ENCODE measurements at regions not wholly inside any gene's neighbourhood (a gene's known extent, or its start where the extent isn't known, plus 50 kb on each side); places are given as distances from the start of the nearest gene placed in this dataset.

GRCh38 chr5:82806513-82806912 is 270.7 kb downstream of the TMEM167A start:
- no peak for DNase-seq (ENCODE audit: low spot score)

DNA sequence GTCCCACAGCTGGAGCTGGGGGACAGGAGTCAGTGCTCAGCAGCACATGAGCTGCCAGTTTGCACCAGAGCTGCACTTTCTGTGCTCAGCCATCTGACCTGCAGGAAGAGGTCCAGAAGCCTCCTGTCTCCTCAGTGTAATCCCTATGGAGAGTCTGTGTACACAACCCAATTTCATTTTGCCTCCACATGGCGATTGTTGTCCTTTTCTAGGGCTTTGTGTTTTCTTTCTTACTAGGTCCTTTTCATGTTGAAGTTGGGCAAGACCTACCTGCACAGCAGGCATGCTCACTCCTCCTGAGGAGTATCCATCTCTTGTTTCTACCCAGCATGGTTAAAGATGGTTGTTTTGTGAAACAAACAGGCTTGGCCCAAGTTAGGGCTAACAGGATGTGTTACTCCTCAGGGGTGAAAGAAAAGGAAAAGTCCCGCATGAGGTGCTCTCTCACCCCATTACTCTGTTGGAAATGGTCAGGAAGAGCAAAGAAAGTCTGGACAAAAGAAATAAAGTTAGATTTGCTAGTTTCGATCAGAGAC is 273.0 kb downstream of the TMEM167A start:
- no peak for DNase-seq (ENCODE audit: low spot score)

- DNase-seq (ENCODE audit: low spot score), result no peak
These were observed 274.2 kb downstream of the TMEM167A start for GRCh38 chr5:82802954-82803353.

GRCh38 chr5:82800826-82801225 is 276.4 kb downstream of the TMEM167A start:
- no peak for DNase-seq (ENCODE audit: low spot score)

DNA sequence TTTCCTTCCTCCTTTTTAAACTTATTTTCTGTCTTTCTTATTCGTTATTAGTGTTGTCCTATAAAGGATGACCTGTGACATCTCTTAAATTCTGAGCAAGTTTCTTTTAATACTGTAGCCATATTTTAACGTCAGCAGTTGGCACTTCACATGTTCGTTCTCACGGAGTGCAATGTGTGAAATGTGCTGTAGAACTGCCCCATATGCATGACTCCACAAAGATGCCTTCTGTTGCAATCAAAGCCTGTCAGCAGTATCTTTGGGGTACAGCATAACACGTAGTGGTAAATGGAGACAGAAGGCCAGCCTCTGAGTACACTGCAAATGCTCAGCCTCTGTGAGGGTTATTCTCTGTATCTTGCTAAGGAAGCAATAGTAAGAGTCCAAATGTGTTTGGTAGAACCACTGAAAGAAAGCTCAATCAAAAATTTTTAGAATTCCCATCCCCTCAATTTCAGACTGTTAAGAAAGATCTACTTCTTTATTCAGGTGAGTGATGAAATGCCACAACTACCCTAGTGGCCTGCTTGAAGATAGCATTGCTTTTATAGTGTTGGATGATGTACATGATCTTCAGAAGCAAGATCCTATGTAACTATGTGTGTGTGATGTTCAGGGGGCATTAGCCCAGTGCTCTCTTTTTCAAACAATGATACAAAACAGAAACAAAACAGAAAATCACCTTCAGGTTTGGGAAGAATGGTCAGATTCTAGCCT is 277.7 kb downstream of the TMEM167A start:
- DNase-seq (ENCODE audit: low spot score), result no peak

- no peak for DNase-seq (ENCODE audit: low spot score)
These were observed 278.5 kb downstream of the TMEM167A start for GRCh38 chr5:82798676-82799075.

DNA sequence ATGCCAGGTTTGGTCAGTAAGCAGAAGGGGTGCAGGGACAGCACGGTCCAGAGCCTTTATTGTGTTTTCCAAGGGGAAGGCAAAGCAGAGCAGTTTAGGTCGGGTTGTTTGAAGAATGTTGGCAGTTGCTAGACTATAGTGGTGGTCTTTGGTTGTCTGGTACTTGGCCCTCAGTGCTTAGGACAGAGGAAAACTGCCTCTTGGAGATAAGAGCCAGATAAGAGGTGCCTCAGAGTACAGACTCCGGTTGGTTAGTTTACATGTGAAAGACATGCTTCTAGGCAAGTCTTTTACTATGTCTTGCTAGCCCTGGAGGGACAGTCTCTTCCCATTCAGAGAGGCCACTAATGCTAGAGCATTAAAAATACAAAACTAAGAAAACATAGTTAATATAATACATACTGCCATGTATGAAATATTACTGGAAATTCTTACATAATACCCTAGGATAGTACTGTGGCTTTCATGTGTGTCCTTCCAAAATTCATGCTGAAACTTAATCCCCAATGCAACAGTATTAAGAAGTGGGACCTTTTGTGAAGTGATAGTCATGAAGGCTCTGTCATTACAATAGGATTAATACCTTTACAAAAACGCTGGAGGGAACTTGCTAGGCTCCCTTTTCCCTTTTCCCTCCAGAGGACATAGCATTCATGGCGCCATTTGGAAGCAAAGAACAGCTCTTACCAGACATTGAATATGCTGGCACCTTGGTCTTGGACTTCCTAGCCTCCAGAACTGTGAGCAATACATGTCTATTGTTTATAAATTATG is 280.4 kb downstream of the TMEM167A start:
- no peak for DNase-seq (ENCODE audit: low spot score)

DNA sequence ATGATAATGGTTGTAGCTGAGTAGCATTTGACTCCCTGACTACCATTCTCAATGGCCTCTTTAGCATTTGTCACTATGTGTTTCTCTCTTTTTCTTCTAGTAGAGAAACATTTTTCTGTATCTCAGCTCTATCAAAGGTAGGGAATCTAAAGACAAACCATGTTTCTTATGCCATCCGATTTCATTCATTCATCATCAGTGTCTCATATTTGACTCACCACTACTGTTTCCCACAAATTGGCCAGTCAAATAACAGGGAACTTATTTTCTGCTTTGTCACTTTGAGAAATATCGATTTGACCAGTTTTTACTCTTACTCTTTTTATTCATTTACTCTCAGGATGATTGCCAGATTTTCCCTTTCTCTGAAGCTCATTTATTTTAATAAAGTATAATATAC is 282.3 kb downstream of the TMEM167A start:
- DNase-seq (ENCODE audit: low spot score), result no peak

GRCh38 chr5:82793808-82794419 is 283.3 kb downstream of the TMEM167A start:
- DNase-seq (ENCODE audit: low spot score), result peak; percentile 13

DNA sequence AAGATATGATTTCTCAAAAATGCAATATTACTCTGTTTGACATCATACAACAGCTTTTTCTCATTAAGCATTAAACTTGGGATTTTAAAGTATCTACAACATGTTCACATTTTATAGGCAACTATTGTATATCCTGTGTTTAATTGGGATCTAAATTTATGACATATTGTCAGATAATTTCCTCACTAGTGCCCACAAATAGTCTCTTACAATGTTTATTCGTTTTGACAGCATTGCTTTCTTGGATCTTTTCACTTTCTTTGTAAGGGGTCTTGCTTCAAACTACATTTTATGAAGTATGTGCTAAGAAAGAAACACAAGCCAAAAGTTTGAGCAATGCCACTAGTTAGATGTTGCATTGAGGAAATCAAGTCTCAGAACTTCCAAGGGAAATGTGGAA is 285.1 kb downstream of the TMEM167A start:
- DNase-seq (ENCODE audit: low spot score), result no peak

GRCh38 chr5:82789095-82789494 is 288.1 kb downstream of the TMEM167A start:
- DNase-seq (ENCODE audit: low spot score), result no peak

GRCh38 chr5:82786748-82787147 is 290.4 kb downstream of the TMEM167A start:
- no peak for DNase-seq (ENCODE audit: low spot score)

DNA sequence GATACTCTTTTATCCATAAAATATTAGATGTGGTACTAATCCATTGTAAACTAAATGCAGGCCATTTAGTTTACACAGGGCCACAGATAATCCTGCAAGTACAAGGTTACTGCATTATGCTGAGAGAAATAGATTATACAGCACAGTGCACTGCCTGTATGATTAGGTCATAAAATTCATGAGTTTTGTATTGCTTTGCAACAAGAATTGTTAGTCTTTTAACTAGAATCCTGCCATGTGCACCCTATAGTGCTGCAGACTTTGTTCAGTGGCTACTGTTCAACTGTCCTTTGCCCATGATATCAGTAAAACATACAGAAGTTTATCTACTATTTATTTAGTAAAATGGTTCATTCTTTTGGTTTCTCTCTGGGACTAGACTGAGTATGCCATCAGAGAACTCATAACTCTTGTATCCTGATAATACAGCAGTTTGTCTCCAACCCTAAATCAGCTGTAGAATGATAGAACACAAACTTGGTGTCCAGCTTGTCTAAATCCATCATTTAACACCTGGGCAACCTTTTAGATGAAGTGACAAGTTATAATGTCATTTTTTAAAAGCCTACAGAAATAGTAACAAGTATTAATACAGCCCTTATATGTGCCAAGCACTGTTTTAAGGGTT is 291.2 kb downstream of the TMEM167A start:
- no peak for DNase-seq (ENCODE audit: low spot score)

DNA sequence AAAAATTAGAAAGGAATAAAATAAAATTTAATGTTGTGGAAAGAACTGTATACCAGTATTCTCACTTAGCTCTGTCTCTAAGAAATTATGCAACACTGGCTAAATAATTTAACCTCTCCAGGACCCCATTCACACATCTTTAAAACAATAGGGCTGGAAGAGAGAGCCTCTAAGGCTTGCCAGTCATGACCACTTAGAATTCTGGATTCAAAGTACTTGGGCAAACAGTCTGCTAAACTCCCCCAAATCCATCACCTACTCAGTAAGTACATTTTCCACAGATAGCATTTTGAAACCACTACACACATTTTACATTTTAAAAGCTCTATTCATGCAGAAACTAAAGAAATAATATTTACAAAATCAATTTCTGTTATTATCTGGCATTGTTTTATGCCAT is 291.7 kb downstream of the TMEM167A start:
- no peak for DNase-seq (ENCODE audit: low spot score)

GRCh38 chr5:82784521-82784920 is 292.7 kb downstream of the TMEM167A start:
- no peak for DNase-seq (ENCODE audit: low spot score)

GRCh38 chr5:82777106-82777505 is 300.1 kb downstream of the TMEM167A start:
- no peak for DNase-seq (ENCODE audit: low spot score)

DNA sequence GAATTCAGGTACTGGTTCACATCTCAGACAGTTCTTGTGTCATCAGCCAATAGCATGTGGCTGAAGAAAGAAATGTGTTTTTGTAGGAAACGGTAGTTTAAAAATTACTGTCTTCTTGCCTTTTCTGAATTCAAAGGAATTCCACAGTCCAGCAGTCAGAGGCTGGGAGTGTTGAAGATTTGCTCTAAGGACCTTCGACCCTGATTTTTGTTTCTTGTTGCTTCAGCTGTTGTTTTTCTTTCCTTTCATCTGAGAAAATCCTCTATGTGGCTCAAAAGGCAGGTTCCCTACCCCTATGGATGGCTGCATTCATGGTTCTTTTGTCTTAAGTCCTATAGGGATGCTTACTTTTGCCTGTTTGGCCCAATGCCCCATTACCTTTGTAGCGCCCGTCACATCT is 304.9 kb downstream of the TMEM167A start:
- DNase-seq (ENCODE audit: low spot score), result no peak

GRCh38 chr5:82766206-82766605 is 311.0 kb downstream of the TMEM167A start:
- no peak for DNase-seq (ENCODE audit: low spot score)

- no peak for DNase-seq (ENCODE audit: low spot score)
These were observed 311.4 kb downstream of the TMEM167A start for GRCh38 chr5:82765765-82766164.

- DNase-seq (ENCODE audit: low spot score), result no peak
These were observed 316.3 kb downstream of the TMEM167A start for GRCh38 chr5:82760856-82761255.

GRCh38 chr5:82758881-82759280 is 318.3 kb downstream of the TMEM167A start:
- no peak for DNase-seq (ENCODE audit: low spot score)

DNA sequence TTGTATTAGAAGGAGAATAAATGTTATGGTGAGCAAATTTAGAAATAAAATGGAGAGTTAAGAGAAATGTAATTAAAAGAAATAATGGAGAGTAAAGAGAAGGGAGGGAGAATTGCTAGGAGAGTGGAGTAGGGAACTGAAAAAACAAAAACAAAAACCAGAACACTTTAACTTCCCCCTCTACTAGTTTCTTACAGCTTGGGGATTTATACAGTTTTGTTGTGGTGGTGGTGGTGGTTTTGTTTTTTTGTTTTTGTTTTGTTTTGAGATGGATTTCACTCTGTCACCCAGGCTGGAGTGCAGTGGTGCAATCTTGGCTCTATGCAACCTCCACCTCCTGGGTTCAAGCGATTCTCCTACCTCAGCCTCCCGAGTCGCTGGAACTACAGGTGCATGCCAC is 322.4 kb downstream of the TMEM167A start:
- no peak for DNase-seq (ENCODE audit: low spot score)

All from hematopoietic multipotent progenitor cell treated with erythropoietin and hydrocortisone succinate and interleukin-3 and kit ligand, for 17 days (in vitro differentiated cells).